ENCODE measurements at regions not wholly inside any gene's neighbourhood (a gene's known extent, or its start where the extent isn't known, plus 50 kb on each side); places are given as distances from the start of the nearest gene placed in this dataset.
A peak's percentile ranks its signal among the peaks of the same experiment; 100 is the strongest.
"Not testable (repeated sequence)": the region's sequence is repeated elsewhere in the genome, so short reads cannot be mapped to it uniquely, and the experiment has no call there.

DNA sequence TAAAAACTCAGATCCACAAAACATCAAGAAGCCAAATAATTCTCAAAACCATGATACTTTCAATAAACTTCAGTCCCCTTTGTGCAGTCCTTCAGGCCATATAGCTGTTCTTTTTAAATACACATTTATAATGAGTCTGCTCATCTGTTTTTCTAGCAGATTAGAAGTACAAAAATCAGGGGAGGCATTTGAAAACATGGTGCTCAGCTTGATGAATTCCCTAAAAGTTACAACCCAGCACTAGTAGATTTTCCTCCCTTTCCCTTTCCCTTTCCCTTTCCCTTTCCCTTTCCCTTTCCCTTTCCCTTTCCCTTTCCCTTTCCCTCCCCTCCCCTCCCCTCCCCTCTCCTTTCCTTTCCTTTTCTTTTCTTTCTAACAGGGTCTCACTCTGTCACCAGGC, 884.6 kb upstream of the AMELY start:
- no peak for DNase-seq

DNA sequence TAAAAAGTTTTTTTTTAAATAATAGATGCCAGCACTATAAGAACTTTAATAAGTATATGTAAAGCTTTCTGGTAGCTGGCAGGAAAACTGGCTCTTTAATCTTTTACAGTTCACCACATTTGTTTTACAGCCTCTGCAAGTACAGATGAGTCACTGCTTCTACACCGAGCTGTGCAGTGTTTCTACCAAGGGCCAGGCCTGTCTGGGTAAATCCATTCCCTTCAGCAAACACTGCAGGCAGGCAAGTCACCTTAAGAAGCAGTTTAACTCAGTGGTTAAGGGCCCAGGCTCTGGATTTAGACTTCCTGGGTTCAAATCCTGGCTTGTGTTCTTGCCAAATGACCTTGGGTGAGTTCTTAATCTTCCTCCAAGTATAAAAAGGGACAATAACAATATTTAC, 882.9 kb upstream of the AMELY start:
- no peak for DNase-seq

DNA sequence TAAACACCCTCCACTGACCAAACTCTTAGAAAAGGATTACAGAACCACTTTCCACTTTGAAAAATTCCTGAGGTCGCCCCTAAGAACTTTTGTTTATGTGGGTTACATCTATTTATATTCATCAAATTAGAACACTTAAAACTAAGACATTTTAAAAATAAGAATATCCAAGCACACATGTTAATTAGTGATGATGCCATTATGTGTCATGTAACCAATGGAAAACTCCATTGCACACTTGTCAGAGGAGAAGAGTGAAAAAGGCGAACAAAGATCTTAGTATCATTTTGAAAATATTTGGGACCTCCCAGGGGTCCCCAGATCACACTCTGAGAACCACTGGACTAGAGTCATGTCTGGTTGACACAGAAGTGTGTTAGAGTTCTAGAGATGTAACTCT, 882.4 kb upstream of the AMELY start:
- no peak for DNase-seq

- no peak for DNase-seq
Measured at GRCh38 chrY:7792431-7792830, 880.9 kb upstream of the AMELY start.

DNA sequence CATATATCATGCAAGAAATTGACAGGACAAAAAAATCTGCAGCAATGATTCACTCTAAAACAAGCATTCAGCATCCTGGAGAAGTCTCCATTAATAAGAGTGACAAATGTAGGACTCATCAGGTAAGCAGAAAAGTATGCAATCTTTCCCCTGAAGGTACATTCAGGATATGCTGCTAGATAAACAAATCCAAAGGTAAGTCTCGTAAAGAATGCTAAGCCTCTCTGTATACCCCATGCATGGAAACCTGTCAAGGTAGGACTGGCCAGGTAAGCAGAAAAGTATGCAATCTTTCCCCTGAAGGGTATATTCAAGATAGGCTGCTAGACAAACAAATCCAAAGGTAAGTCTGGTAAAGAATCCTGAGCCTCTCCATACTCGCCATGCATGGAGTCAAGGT, 869.9 kb upstream of the AMELY start:
- DNase-seq, result no peak

DNA sequence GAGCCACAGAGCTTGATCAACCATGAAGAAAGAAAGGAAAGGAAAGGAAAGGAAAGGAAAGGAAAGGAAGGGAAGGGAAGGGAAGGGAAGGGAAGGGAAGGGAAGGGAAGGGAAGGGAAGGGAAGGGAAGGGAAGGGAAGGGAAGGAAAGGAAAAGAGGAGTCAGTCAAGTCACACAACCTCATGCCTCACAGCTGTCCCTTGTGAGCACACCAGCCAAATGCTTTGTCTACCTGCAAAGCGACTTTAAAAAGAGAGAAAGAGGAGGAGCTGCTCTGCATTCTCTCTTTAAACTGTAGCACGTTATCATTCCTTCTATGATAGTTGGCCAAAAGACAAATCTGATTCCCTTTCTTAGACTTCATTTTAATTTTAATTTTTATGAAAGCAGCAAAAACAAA, 863.9 kb upstream of the AMELY start:
- DNase-seq, result not testable (repeated sequence)

- DNase-seq, result no peak
Measured at GRCh38 chrY:7771771-7772170, 860.2 kb upstream of the AMELY start.

DNA sequence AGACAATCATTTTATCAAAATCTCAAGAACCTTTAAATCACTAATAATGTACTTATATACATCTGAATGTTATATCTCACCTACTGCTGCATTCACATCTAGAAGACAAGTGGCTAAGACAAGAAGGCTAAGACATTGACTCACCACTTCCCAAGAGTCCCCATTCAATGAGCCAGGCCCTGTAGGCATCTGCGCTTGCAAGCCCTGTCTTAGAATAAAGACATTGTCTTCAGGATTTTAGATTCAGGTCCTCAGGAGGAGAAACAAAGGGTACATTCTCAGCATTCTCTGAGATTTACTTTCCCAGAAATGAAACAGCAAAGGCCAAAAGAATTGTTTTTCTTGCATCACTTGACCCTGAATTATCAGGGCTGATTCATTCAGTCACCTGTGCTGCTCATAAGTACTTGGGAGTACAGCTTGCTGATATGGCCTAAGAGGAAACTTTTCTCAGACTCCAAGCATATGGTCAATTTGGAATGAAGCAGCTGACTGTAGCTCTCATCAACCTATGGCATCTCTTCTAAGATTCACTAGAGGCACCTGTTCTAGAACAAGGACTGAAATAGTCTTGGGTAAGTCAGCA, 858.3 kb upstream of the AMELY start:
- DNase-seq, result no peak

GRCh38 chrY:7768901-7769300, 857.3 kb upstream of the AMELY start:
- DNase-seq, result no peak

GRCh38 chrY:7753711-7754110, 842.2 kb upstream of the AMELY start:
- DNase-seq, result no peak

DNA sequence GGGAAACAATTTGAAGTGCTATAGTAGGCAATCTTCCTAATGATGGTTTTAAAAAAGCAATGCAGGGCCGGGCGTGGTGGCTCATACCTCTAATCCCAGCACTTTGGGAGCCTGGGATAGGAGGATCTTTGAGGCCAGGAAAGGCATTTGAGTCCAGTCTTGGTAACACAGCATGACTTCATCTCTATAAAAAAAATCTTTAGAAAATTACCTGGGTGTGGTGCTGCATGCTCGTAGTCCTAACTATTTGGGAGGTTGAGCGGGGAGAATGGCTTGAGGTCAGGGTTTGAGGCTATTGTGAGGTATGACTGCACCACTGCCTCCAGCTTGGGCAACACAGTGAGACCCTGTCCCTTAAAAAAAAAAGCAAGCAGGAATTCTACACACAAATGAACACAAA, 835.2 kb upstream of the AMELY start:
- DNase-seq, result no peak

DNA sequence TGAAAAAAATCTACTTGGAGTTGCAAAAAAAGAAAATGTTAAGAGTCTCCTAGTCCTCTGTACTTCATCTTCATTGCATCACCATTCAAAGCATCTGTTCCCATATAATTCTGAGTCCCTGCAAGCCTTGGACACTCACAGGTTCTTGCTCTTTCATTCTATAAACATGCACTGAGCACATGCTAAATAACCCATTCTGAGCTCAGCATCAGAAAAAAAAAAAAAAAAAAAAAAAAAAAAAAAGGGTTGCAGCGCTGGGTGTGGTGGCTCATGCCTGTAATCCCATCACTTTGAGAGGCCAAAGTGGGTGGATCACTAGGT, 834.0 kb upstream of the AMELY start:
- DNase-seq, result no peak

DNA sequence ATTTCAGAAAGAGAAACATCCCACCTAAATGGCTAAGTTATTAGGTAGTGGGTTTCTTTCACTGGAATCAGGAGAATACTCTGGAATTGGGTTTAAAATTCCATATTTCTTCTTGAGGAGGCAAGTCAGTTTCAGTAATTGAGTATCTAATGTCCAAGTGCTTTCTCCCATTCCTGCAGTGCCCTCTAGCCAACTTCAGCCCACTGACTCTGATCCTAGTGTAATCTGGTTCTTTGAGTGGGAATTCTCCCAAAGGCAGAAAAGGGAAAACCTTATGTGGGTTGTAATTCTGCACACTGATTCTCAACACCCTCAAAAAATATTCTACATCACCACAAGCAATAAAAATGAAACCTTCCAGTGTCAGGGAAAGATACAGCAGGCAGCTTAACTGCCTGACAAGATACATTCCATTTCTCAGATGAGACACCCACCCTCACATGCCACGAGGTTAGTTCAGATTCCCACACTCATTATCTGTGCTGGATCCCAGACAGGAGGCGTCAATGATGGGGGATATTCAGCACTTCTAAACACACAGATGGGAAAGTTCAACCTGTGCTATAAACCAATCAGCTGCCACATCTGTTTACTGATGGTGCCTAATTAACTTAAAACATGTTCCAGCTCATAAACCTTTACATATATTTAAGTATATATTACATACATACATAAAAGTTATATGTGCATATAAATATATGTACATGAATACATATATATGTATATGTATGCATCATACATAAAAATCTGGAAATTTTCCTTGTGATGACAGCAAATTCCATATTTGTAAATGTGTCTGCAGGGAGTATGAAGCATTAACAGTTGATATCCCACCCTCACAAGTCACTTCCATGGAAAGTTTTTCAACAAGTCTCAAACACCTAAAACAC, 833.4 kb upstream of the AMELY start:
- no peak for DNase-seq

DNA sequence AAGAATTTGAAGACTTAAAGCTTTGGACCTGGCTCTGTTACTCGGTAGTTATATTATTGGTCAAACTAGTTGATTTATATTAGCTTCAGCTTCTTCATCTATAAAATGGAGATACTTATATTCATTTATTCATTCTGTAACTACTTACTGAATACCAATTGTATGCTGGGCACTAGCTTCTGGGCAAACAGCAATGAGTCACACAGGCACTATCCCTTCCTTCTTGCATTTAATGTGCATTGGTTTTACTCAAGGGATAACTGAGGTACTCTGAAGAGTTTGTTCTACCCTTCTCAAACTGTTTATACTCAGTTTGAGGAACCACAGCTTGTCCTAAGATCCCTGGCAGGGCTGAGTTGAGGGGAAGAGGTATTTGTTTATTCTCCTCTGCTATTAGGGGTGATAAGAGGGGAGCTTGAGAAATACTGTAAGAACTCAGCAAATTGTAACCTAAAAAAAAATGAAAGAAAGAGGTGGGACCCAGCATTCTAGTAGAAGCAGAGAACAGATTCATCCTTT, 825.4 kb upstream of the AMELY start:
- DNase-seq, result no peak

GRCh38 chrY:7731651-7732050, 820.1 kb upstream of the AMELY start:
- no peak for DNase-seq

GRCh38 chrY:7730664-7731063, 819.1 kb upstream of the AMELY start:
- DNase-seq, result no peak

- DNase-seq, result no peak
Measured at GRCh38 chrY:7730071-7730470, 818.5 kb upstream of the AMELY start.

DNA sequence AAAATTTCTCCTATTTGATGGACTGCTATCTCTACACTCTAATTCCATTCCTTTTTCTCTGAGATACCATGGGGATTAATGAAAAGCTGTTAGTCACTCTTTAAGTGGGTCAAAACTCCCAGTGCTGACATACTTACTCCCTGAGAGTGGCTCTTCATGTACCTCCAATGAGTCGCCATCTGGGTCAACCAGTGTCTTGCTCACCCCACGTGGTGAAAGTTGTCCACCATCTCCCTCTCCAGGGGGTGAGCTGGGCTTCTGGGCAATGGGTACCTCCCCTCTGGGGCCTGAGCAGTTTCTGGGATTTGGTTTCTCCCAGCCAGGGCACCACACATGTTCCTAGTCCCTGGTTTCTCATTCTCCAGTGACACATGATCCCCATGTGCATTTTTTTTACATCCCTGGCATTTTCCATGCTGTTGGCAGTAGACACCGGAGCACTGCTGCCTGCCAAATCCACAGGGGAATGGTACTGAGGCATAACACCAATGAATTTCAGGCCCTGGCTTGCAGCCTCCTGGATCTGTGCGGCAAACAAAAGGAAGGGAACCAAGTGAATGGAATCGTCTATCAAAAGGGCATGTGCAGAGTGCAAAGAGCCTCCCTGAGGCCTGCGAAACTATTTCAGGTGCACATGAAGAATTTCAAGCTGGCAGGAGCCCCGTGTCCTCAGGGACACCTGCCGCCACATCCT, 817.9 kb upstream of the AMELY start:
- DNase-seq, result no peak

GRCh38 chrY:7728935-7729317, 817.4 kb upstream of the AMELY start:
- no peak for DNase-seq

DNA sequence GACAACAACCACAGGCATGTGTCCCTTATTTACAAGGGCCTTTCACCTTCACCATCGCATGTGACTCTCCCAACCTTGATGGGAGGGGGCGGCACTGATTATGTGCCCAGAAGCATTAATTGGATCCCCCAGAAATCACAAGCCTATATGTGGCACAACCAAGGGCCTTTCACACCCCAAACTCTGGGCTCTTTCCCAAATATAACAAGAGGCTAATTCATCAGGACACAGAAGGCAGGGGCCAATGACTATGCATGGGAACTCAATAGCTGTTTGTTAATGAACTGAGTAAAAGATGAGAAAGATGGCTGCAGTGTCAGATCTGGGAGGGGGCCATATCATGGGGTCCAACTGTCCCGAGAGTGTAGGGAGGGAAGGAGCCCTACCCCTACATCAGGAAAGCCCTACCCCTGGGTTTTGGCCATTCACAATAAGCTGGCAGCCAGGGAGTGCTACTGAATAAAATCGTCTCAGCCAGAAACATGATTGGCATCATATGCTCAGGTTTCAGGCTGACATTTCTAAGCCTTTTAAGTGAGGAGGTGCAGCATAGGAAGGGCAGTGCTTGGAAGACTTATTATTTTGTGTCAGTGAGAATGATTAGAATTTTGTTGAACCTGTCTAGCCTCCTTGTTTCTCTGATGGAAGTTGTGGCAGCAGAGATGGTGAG, 814.4 kb upstream of the AMELY start:
- DNase-seq, result no peak

DNA sequence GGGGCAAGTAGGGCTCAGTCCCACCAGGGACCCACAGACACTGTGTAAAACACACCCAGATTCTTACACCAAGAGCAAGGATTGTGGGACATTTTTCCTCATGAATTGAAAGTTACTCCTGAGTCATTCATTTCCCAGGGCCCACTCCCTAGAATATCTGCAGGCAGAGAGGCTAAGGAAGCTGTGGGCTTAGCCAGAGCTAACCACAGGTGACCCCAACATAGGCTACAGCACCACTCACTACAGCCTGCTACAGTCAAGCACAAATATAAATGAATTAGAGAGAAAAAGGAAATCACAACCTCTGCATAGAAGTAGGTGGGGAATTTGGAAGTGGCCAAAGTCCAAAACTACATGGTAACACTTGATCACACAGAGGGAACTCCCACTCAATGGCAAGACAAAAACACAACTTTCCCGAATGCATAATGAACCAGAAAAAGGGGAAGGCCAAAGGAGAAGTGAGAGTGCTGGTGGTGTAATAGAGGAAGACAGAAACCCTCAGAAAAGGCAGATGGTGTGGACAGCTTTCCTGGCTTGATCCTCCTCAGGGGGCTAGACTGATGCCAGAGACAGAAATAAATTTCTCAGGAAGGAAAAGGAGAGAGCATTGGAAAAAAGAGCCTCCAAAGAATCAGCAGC, 812.6 kb upstream of the AMELY start:
- DNase-seq, result peak in 1 of 2 donors; percentile 12

DNA sequence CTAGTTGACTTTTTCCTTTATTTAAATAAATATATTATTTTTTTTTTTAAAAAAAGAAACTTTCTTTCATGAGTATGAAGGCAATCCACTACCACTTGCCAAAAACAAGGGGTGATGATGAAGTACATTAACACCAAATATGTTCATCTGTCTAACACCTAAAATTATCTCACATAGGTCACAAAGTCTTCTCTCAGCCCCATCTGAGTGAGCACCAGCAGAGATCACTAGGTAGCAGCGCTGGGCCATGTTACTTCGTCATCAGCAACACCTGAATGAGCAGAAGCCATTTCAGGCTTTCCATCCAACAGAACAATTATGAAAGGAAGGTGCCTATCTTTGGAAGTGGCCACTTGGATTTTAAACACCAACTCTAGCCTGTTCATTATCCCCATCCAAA, 811.6 kb upstream of the AMELY start:
- no peak for DNase-seq

DNA sequence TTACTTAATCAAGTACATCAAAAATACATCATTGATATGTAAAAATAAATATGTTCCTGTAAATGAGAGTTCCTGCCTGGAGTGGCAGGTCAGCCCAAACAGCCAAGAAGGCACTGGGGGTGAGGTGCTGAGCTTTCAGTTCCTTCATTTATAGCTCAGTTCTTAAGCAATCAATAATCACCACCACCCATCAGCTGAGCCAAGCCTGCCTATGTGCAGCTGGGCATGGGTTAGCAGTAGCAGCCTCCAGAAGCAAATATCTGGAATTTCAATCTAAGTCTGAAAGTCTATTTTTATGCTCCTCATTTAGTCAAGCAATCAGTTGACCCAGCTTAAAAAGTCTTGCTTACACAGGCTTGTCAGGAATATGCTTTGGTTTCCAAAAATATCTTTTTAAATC, 811.0 kb upstream of the AMELY start:
- DNase-seq, result no peak

All from CD4-positive, alpha-beta T cell treated with Interleukin-4 for 1 hour (primary cell).